HEK293 (cell line): ENCODE measurements at regions not wholly inside any gene's neighbourhood (a gene's known extent, or its start where the extent isn't known, plus 50 kb on each side); places are given as distances from the start of the nearest gene placed in this dataset.

Source experiments
- GLIS2 ChIP-seq: fragments of 450-650 bp; formaldehyde crosslinking; IDR thresholded peaks from 2 replicates; pipeline ENCODE4 v1.5.1; 2016; ENCODE audit warnings: missing biosample characterization, missing genetic modification characterization
- HOXC10 ChIP-seq: sonication (generic); formaldehyde crosslinking; IDR thresholded peaks from 2 replicates; pipeline ENCODE4 v1.8.1; 2023; ENCODE audit warnings: mild to moderate bottlenecking, missing genetic modification reagents
- RBAK ChIP-seq: fragments of 450-650 bp; formaldehyde crosslinking; IDR thresholded peaks from 2 replicates; pipeline ENCODE4 v1.5.1; 2016; ENCODE audit warnings: missing biosample characterization, missing genetic modification characterization
- TRIM28 ChIP-seq: IDR thresholded peaks from 2 replicates; pipeline ENCODE4 v1.6.1; 2011; ENCODE audit warnings: low read length, control low read depth, borderline replicate concordance
- YY1 ChIP-seq: fragments of 450-650 bp; formaldehyde crosslinking; IDR thresholded peaks from 2 replicates; pipeline ENCODE4 v1.5.1; 2018; ENCODE audit warnings: missing biosample characterization, missing genetic modification characterization
- ZBTB8A ChIP-seq: fragments of 450-650 bp; formaldehyde crosslinking; IDR thresholded peaks from 2 replicates; pipeline ENCODE4 v1.5.1; 2016; ENCODE audit warnings: missing biosample characterization, missing genetic modification characterization
- ZNF248 ChIP-seq: fragments of 450-650 bp; formaldehyde crosslinking; IDR thresholded peaks from 2 replicates; pipeline ENCODE4 v1.5.1; 2017; ENCODE audit warnings: missing biosample characterization, missing genetic modification characterization
- ZNF266 ChIP-seq: fragments of 450-650 bp; formaldehyde crosslinking; IDR thresholded peaks from 2 replicates; pipeline ENCODE4 v1.5.1; 2016; ENCODE audit warnings: missing biosample characterization, missing genetic modification characterization, low read depth
- TF ChIP-seq, protein P1 (sequence below): fragments of 450-650 bp; formaldehyde crosslinking; IDR thresholded peaks from 2 replicates; pipeline ENCODE4 v1.5.1; 2016; ENCODE audit warnings: missing biosample characterization, missing genetic modification characterization
- TF ChIP-seq, protein P2 (sequence below): fragments of 450-650 bp; formaldehyde crosslinking; IDR thresholded peaks from 2 replicates; pipeline ENCODE4 v1.5.1; 2016; ENCODE audit warnings: missing biosample characterization, missing genetic modification characterization
- TF ChIP-seq, protein P3 (sequence below): IDR thresholded peaks from 2 replicates; pipeline ENCODE4 v1.6.1; 2011; ENCODE audit warnings: mild to moderate bottlenecking, low read depth, low read length, borderline replicate concordance
- TF ChIP-seq, protein P4 (sequence below): sonication (generic); formaldehyde crosslinking; IDR thresholded peaks from 2 replicates; pipeline ENCODE4 v1.8.1; 2022; ENCODE audit warnings: mild to moderate bottlenecking, moderate library complexity, missing genetic modification reagents

DNA sequence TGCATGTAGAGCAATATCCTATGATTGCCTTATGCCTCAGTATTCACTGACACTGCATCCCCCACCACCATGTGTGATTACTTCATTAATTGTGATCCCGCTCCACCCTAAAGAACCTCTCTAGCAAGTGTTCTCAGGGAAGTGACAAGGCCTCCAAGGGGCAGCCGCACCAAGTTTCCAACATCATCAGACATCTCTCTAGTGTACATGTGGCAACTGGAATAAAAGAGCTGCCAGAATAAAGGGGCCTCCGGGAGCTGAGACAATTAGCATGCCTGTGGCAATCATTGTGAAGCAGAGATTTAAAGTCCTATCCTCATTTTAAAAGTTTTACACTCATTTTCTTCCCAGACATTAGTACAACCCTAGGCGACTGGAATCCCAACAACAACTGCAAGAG, 902.1 kb upstream of the SEMA6D start:
- TF ChIP-seq TRIM28 (no peak), GLIS2 (no peak), RBAK (tag by site-specific recombination) (no peak), ZNF248 (no peak), ZNF266 (no peak), ZBTB8A (tag by site-specific recombination) (no peak), HOXC10 (CRISPR knock-in tag) (no peak), YY1 (tag by site-specific recombination) (no peak)
- TF ChIP-seq, protein P1, sequence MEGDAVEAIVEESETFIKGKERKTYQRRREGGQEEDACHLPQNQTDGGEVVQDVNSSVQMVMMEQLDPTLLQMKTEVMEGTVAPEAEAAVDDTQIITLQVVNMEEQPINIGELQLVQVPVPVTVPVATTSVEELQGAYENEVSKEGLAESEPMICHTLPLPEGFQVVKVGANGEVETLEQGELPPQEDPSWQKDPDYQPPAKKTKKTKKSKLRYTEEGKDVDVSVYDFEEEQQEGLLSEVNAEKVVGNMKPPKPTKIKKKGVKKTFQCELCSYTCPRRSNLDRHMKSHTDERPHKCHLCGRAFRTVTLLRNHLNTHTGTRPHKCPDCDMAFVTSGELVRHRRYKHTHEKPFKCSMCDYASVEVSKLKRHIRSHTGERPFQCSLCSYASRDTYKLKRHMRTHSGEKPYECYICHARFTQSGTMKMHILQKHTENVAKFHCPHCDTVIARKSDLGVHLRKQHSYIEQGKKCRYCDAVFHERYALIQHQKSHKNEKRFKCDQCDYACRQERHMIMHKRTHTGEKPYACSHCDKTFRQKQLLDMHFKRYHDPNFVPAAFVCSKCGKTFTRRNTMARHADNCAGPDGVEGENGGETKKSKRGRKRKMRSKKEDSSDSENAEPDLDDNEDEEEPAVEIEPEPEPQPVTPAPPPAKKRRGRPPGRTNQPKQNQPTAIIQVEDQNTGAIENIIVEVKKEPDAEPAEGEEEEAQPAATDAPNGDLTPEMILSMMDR (tag by site-specific recombination) = no peak
- TF ChIP-seq, protein P2, sequence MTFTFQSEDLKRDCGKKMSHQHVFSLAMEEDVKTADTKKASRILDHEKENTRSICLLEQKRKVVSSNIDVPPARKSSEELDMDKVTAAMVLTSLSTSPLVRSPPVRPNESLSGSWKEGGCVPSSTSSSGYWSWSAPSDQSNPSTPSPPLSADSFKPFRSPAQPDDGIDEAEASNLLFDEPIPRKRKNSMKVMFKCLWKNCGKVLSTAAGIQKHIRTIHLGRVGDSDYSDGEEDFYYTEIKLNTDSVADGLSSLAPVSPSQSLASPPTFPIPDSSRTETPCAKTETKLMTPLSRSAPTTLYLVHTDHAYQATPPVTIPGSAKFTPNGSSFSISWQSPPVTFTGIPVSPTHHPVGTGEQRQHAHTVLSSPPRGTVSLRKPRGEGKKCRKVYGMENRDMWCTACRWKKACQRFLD (tag by site-specific recombination) = no peak
- TF ChIP-seq, protein P3, sequence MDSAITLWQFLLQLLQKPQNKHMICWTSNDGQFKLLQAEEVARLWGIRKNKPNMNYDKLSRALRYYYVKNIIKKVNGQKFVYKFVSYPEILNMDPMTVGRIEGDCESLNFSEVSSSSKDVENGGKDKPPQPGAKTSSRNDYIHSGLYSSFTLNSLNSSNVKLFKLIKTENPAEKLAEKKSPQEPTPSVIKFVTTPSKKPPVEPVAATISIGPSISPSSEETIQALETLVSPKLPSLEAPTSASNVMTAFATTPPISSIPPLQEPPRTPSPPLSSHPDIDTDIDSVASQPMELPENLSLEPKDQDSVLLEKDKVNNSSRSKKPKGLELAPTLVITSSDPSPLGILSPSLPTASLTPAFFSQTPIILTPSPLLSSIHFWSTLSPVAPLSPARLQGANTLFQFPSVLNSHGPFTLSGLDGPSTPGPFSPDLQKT = no peak
- TF ChIP-seq, protein P4, sequence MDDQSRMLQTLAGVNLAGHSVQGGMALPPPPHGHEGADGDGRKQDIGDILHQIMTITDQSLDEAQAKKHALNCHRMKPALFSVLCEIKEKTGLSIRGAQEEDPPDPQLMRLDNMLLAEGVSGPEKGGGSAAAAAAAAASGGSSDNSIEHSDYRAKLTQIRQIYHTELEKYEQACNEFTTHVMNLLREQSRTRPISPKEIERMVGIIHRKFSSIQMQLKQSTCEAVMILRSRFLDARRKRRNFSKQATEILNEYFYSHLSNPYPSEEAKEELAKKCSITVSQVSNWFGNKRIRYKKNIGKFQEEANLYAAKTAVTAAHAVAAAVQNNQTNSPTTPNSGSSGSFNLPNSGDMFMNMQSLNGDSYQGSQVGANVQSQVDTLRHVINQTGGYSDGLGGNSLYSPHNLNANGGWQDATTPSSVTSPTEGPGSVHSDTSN (CRISPR knock-in tag) = no peak
